Stomach (tissue), 4 donors: ENCODE measurements at regions not wholly inside any gene's neighbourhood (a gene's known extent, or its start where the extent isn't known, plus 50 kb on each side); places are given as distances from the start of the nearest gene placed in this dataset.

Experiments
- EP300 ChIP-seq: sonication (generic); formaldehyde crosslinking; IDR thresholded peaks from one replicate; pipeline ENCODE4 v1.6.1; 2017; ENCODE audit warnings: antibody characterized with exemption
- POLR2A ChIP-seq, 4 donors: fragments of 450-650 bp; IDR thresholded peaks; one replicate each; pipeline ENCODE4 v1.6.1; 2016; ENCODE audit warnings: antibody characterized with exemption in 4 of 4, control low read depth in 2 of 4, mild to moderate bottlenecking in 1 of 4, moderate library complexity in 1 of 4
- POLR2AphosphoS5 ChIP-seq, 3 donors: sonication (generic); formaldehyde crosslinking; IDR thresholded peaks; one replicate each; pipeline ENCODE4 v1.6.1; 2016; ENCODE audit warnings: antibody characterized with exemption in 3 of 3
- TF ChIP-seq, protein P1 (sequence below), 7 experiments: fragments of 450-650 bp in 4 of 7; fragments of 200-600 bp in 3 of 7; sonication (generic) in 3 of 7; IDR thresholded peaks; one replicate each; pipeline ENCODE4 v1.5.1; 2016 to 2019; ENCODE audit warnings: antibody characterized with exemption in 7 of 7, control low read depth in 2 of 7, mild to moderate bottlenecking in 1 of 7

DNA sequence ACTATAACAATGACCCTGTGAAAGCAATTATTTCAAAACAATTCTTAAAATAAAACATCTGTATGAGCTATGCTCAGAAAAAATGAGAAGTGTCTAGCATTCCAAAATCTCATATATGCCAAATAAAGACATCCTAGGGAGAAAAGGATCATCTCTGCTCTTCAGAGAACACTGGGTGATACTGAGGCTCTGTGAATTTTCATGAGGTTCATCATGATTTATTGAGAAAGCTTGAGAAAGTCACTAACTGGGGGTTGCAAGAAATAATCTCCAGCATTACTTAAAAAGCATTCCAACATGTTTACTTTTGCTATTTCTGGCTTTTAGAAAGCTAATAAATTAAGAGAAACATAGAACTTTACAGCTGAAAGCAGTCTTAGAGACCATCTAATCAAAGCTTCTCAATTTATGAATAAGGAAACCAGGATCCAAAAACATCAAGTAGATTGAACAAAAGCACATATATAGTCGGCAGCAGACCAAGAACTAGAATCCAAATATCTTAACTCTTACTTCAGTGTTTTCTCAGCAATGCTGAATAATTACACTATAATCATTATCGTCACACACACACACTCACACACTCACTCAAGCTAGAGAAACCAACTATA lies 372.8 kb downstream of the NR2F1-AS1 start:
- TF ChIP-seq POLR2AphosphoS5 (IDR thresholded peaks at IDR 0.05) (no peak), POLR2A (IDR thresholded peaks at IDR 0.05) (no peak), EP300 (no peak)
- TF ChIP-seq, protein P1, sequence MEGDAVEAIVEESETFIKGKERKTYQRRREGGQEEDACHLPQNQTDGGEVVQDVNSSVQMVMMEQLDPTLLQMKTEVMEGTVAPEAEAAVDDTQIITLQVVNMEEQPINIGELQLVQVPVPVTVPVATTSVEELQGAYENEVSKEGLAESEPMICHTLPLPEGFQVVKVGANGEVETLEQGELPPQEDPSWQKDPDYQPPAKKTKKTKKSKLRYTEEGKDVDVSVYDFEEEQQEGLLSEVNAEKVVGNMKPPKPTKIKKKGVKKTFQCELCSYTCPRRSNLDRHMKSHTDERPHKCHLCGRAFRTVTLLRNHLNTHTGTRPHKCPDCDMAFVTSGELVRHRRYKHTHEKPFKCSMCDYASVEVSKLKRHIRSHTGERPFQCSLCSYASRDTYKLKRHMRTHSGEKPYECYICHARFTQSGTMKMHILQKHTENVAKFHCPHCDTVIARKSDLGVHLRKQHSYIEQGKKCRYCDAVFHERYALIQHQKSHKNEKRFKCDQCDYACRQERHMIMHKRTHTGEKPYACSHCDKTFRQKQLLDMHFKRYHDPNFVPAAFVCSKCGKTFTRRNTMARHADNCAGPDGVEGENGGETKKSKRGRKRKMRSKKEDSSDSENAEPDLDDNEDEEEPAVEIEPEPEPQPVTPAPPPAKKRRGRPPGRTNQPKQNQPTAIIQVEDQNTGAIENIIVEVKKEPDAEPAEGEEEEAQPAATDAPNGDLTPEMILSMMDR (IDR thresholded peaks at IDR 0.05), result no peak
